Stimulated activated naive B cell treated with anti-CD40 and anti-IgM and Interleukin-4, amounts not matched to agents 10 μg/mL and 1 μg/mL and 100 μg/mL, for 72 hours (primary cell): ENCODE measurements at regions not wholly inside any gene's neighbourhood (a gene's known extent, or its start where the extent isn't known, plus 50 kb on each side); places are given as distances from the start of the nearest gene placed in this dataset.

Source experiments
- ATAC-seq, 2 donors: fragments of 150-1000 bp; cut with Tn5 transposase; replicated peaks; 2 replicates each; pipeline ENCODE4 v1.10.0; 2021; ENCODE audit warnings: moderate library complexity in 1 of 2
- DNase-seq: peaks from one replicate; pipeline ENCODE4 v3.0.0; 2021
- H3K27ac Mint-ChIP-seq: one replicate; pipeline ENCODE4 v1.8.0; 2022; ENCODE audit warnings: mild to moderate bottlenecking, mixed read lengths
- H3K27me3 Mint-ChIP-seq, 2 donors: one replicate each; pipeline ENCODE4 v1.8.0; 2022; ENCODE audit warnings: mixed read lengths in 2 of 2
- H3K36me3 Mint-ChIP-seq, 2 donors: one replicate each; pipeline ENCODE4 v1.8.0; 2022; ENCODE audit warnings: mixed read lengths in 2 of 2, mild to moderate bottlenecking in 1 of 2
- H3K4me1 Mint-ChIP-seq, 2 donors: one replicate each; pipeline ENCODE4 v1.8.0; 2022; ENCODE audit warnings: mixed read lengths in 2 of 2, mild to moderate bottlenecking in 1 of 2
- H3K4me3 Mint-ChIP-seq, 2 donors: one replicate each; pipeline ENCODE4 v1.8.0; 2022; ENCODE audit warnings: mild to moderate bottlenecking in 2 of 2, mixed read lengths in 2 of 2, moderate library complexity in 1 of 2
- H3K9me3 Mint-ChIP-seq, 2 donors: one replicate each; pipeline ENCODE4 v1.8.0; 2022; ENCODE audit warnings: mixed read lengths in 2 of 2, mild to moderate bottlenecking in 1 of 2

DNA sequence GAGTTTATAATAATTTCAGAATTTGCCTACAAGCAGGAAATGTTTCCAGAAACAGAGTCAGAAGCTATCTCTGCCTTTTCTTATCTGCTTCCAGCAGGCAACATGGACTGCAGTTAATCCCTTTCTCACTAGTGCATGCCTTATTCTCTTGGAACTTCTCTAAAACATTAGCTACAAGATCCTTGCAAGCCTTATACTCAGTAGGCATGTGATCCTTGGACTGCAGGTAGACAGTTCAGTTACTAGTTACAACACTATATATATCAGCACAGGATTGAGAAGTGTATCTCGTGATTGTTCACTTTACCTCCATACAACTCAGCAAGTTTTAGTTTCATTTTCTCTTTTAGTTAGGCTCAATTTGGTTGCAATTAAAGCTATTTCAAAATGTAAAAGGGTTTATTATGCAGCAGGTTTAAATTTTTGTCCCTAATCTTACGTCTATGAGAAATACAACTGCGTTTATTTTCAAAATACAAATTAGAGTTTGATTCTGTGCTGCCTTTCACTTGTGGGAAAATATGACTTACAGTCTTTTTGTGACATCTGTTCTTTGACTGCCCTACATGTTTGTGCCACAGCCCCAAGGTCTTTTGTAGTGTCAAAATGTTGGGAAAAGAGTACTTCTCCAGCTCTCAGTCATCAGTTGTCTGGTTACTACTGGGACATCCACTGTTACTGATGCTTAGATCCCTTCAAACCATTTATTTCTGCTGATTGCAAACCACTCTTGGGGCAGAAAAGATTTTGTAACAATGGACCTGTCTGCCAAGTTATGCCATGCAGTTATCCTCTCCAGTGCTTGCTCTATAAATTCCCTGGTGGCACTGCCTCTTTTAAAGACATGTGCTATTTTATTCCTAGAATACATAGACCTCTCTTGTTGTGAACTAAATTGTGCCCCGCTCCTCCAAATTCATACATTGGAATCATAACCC lies 709.0 kb upstream of the FOXG1 start:
- no peak overlapping the region for H3K4me3 Mint-ChIP-seq
- peaks cover 0 to 2% of the 10 kb centered on the region in 2 donors for H3K9me3 Mint-ChIP-seq
- no peak overlapping the region for H3K27ac Mint-ChIP-seq
- no peaks in the 10 kb centered on the region for H3K27me3 Mint-ChIP-seq
- H3K36me3 Mint-ChIP-seq = no peaks in the 10 kb centered on the region
- no peaks in the 10 kb centered on the region for H3K4me1 Mint-ChIP-seq
- ATAC-seq (no peak), DNase-seq (no peak)

DNA sequence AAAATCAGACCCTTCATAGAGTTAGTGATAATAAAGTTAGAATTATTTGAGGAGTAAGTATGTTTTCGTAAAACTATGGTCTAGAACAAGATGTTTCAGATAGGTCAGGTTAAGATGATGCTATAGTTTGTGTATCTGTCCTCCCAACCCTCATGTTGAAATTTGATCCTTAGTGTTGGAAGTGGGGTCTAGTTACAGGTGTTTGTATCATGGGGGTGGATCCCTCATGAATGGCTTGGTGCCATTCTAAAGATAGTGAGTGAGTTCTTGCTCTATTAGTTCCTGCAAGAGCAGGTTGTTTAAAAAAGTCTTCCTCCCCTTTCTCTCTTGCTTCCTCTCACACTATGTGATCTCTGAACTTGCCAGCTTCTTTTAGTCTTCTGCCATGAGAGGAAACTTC lies 707.3 kb upstream of the FOXG1 start:
- H3K4me3 Mint-ChIP-seq = no peak overlapping the region
- no peaks in the 10 kb centered on the region for H3K4me1 Mint-ChIP-seq
- H3K36me3 Mint-ChIP-seq = no peaks in the 10 kb centered on the region
- no peak for ATAC-seq
- peaks cover 0 to 3% of the 10 kb centered on the region in 2 donors for H3K9me3 Mint-ChIP-seq
- no peaks in the 10 kb centered on the region for H3K27me3 Mint-ChIP-seq
- DNase-seq = no peak
- no peak overlapping the region for H3K27ac Mint-ChIP-seq

DNA sequence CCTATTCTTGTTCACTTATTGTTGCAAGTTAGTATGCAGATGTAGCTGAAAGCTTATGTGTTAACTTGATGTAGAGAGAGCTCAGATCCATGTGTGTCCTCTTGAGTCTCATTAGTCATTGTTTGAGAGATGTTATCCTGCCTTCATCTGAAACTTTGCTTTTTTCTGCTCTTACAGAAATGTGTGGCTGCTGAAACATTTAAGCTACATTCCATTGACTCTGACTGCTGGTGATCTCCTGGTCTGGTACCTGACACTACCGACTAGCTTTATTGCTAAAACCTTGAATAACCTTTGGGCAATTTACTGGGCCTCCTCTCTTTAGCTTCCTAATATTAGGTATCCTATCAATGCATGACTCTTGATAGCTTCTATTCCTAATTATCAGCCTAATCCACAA lies 705.6 kb upstream of the FOXG1 start:
- ATAC-seq = no peak
- H3K36me3 Mint-ChIP-seq = no peaks in the 10 kb centered on the region
- DNase-seq = no peak
- H3K27me3 Mint-ChIP-seq = no peaks in the 10 kb centered on the region
- H3K4me3 Mint-ChIP-seq = no peak overlapping the region
- no peaks in the 10 kb centered on the region for H3K4me1 Mint-ChIP-seq
- no peak overlapping the region for H3K27ac Mint-ChIP-seq
- peaks cover 0 to 1% of the 10 kb centered on the region in 2 donors for H3K9me3 Mint-ChIP-seq

DNA sequence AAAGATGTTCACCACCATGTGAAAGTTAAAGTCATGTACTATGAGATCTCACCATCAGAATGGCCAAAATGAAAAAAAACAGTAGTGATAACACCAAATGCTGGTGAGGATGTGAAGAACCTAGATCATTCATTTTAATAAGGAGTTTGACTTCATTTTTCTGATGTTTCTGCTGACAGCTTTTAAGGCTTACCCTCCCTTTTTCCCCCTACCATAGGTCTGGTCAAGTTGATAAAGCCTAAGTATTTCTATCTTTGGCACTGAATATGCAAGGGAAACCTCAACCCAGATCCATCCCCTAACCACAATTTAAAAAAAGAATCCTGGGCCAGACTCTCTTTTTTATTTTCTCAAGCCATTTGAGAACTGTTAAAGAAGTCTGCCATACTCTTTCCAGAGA lies 689.6 kb upstream of the FOXG1 start:
- ATAC-seq (no peak), DNase-seq (no peak)
- H3K4me3 Mint-ChIP-seq = no peak overlapping the region
- H3K36me3 Mint-ChIP-seq = no peaks in the 10 kb centered on the region
- no peaks in the 10 kb centered on the region for H3K27me3 Mint-ChIP-seq
- no peaks in the 10 kb centered on the region for H3K4me1 Mint-ChIP-seq
- no peak overlapping the region for H3K27ac Mint-ChIP-seq
- H3K9me3 Mint-ChIP-seq = peaks cover 0 to 6% of the 10 kb centered on the region in 2 donors

DNA sequence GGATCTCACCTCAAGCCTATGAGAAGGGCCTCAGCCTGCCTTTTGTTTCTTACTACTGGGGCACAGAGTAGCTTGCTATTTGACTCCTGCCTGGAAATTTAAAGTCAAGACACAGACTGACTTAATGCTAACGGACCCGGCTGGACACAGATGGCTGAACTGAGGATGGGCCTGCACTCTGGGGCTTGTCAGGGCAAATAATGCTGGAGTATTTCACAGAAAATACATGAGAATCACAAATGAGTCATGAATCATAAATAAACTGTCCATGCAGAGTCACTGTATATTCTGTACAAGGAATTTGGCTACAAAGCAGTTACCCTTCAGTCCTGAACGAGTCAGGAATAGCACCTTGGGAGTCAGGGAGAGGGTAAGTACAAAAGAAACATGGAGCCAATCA lies 683.2 kb upstream of the FOXG1 start:
- H3K27ac Mint-ChIP-seq = no peak overlapping the region
- no peaks in the 10 kb centered on the region for H3K4me1 Mint-ChIP-seq
- no peaks in the 10 kb centered on the region for H3K36me3 Mint-ChIP-seq
- no peak overlapping the region for H3K4me3 Mint-ChIP-seq
- DNase-seq (no peak), ATAC-seq (no peak)
- peaks cover 0 to 4% of the 10 kb centered on the region in 2 donors for H3K9me3 Mint-ChIP-seq
- H3K27me3 Mint-ChIP-seq = no peaks in the 10 kb centered on the region

DNA sequence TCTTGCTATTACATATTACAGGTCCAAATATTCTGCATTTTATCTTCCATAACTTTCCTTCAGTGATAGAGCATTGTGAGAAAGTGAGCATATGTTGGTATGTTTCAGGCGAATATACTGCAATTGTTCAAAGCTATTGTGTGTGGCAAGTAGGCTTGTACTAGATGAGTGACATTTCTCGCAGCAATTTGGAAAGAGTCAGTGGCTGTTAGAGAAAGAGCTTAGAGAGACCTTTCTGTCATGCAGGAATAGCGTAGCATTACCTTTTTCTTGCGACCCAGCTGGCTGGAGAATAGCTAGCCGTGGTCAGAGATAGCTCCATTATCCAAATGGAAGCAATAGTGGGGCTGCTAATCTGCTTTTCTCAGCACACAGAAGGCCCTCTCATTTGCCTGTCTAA lies 678.5 kb upstream of the FOXG1 start:
- Mint-ChIP-seq H3K4me1 (no peaks in the 10 kb centered on the region), H3K27me3 (no peaks in the 10 kb centered on the region), H3K27ac (no peak overlapping the region), H3K4me3 (no peak overlapping the region), H3K9me3 (peaks cover 0 to 4% of the 10 kb centered on the region in 2 donors), H3K36me3 (no peaks in the 10 kb centered on the region)
- ATAC-seq (no peak), DNase-seq (no peak)

DNA sequence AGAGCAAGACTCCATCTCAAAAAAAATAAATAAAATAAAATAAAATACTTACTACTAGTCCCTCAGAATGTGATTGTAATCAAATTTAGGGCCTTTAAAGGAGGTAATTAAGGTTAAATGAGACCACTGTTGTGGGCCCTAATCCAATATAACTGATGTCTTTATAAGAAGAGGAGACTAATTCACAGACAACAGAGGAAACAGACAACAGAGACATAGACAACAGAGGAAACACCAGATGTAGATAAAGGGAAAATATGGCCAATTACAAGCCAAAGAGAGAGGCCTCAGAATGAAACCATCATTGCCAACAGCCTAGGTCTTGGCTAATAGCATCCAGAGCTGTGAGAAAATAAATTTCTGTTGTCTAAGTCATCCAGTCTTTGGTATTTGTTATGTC lies 669.0 kb upstream of the FOXG1 start:
- DNase-seq (no peak), ATAC-seq (no peak)
- Mint-ChIP-seq H3K4me1 (no peaks in the 10 kb centered on the region), H3K27ac (no peak overlapping the region), H3K27me3 (no peaks in the 10 kb centered on the region), H3K4me3 (no peak overlapping the region), H3K36me3 (no peaks in the 10 kb centered on the region), H3K9me3 (peaks cover 5 to 10% of the 10 kb centered on the region in 2 donors)

DNA sequence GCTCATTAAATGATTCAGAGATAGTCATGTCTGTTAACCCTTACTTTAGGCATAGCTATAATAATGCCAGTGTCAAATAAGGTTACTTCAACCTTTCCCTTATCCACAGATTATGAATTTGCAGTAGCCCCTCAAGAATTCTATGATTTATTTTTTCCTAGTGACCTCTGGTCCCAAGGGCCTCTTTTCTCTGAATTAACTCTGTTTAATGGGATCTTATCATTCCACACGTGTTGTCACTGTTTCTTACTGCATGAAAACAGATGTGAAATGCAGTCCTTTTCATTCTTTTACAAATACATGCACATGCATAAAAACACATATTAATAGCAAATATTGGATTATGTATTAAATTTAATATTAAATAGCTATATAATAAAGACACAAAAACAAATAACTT lies 667.7 kb upstream of the FOXG1 start:
- H3K4me3 Mint-ChIP-seq = no peak overlapping the region
- no peaks in the 10 kb centered on the region for H3K4me1 Mint-ChIP-seq
- DNase-seq (no peak), ATAC-seq (no peak)
- no peak overlapping the region for H3K27ac Mint-ChIP-seq
- H3K36me3 Mint-ChIP-seq = no peaks in the 10 kb centered on the region
- H3K9me3 Mint-ChIP-seq = peaks cover 5 to 10% of the 10 kb centered on the region in 2 donors
- no peaks in the 10 kb centered on the region for H3K27me3 Mint-ChIP-seq

DNA sequence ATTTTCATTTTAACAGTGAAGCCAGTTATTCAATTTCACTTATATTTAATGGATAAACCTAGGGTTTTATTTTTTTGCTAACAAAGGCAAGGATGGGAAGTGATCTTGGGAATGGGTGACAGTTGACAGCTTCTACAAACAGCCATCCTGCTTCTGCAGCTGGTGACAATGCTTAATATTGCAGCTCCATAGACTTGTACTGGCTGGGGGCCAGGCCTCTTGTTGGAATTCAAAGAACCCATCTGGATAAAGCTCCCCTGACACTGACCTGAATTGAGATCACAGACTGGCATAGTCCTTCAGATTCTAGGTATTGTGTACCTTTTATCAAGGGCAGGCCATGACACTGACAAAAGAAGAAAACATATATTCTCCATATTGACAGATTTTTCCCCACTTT lies 664.6 kb upstream of the FOXG1 start:
- ATAC-seq (no peak), DNase-seq (no peak)
- Mint-ChIP-seq H3K27ac (no peak overlapping the region), H3K36me3 (no peaks in the 10 kb centered on the region), H3K9me3 (peaks cover 8 to 9% of the 10 kb centered on the region in 2 donors), H3K27me3 (no peaks in the 10 kb centered on the region), H3K4me1 (no peaks in the 10 kb centered on the region), H3K4me3 (no peak overlapping the region)

DNA sequence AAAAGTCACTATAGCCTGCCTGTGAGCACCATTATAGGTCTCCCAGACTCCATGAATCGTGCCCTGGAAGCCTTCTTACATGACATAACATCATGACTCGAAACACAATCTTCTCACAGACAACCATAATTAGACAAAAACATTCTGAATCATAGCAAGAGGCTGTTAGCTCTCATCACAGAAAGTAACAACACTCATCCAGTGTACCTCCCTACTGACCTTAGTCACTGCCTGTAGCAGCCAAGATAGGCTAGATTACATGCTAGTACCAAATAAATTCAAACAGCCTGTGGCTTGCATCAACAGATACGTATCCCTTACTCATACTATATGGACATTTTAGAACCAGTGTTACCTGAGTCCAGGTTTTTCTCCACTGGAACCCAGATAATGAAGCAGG lies 663.8 kb upstream of the FOXG1 start:
- Mint-ChIP-seq H3K27ac (no peak overlapping the region), H3K36me3 (no peaks in the 10 kb centered on the region), H3K9me3 (peaks cover 8 to 9% of the 10 kb centered on the region in 2 donors), H3K27me3 (no peaks in the 10 kb centered on the region), H3K4me1 (no peaks in the 10 kb centered on the region), H3K4me3 (no peak overlapping the region)
- ATAC-seq (no peak), DNase-seq (no peak)

DNA sequence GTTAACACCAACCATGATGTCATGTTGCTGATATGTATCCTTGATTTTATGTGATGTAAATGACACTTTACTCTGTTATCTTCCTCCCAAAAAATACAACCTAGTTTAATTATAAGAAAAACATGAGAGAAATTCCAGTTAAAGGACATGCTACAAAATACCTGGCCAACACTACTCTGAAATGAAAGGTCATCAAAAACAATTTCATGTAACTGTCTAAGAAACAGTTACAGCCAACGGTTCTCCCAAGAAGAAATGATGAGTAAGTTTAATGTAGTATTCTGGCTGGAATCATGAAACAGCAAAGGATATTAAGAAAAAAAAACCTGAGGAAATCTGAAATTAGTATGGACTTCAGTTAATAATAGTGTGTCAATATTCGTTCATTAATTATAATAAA lies 653.3 kb upstream of the FOXG1 start:
- no peaks in the 10 kb centered on the region for H3K36me3 Mint-ChIP-seq
- no peak overlapping the region for H3K27ac Mint-ChIP-seq
- no peaks in the 10 kb centered on the region for H3K27me3 Mint-ChIP-seq
- ATAC-seq = no peak
- no peak for DNase-seq
- H3K4me1 Mint-ChIP-seq = no peaks in the 10 kb centered on the region
- H3K4me3 Mint-ChIP-seq = no peak overlapping the region
- peaks cover 0 to 1% of the 10 kb centered on the region in 2 donors for H3K9me3 Mint-ChIP-seq

DNA sequence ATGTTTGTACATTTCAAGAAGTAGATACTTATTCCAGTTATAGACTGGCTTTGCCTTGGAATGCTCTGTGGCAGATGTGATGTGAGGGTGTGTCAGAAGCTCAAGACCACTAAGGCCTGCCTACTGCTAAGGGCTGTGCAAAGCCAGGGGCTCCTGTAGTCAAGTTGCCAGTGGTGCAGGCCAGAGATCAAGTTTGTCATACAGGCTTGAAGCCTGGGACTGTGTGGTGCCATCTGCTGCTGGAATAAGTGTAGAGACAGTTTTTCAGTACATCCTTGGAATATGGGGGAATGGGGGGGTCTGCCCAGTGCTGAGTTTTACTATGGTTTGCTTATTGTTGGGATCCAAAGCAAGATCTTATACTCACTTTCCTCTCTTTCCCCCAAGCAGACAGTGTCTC lies 649.9 kb upstream of the FOXG1 start:
- ATAC-seq = no peak
- Mint-ChIP-seq H3K27me3 (no peaks in the 10 kb centered on the region), H3K4me3 (no peak overlapping the region), H3K27ac (no peak overlapping the region), H3K4me1 (no peaks in the 10 kb centered on the region), H3K36me3 (no peaks in the 10 kb centered on the region), H3K9me3 (no peaks in the 10 kb centered on the region)
- no peak for DNase-seq

DNA sequence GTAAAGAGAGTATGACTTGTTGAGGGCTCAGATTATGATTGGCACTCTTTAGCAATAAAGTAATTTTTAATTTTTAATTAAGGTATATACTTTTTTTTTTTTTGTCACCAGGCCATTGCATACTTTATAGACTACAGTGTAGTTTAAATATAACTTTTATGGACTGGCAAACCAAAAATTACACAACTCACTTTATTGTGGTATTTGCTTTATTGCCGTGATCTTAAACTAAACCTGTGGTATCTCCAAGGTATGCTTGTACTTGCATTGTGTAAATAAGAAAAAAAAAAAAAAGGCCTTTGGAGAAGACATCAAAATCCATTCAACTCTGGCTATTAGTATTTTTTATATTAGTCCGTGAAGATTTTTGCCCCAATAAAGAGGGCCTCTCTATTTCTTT lies 646.7 kb upstream of the FOXG1 start:
- no peak overlapping the region for H3K27ac Mint-ChIP-seq
- no peak for ATAC-seq

DNA sequence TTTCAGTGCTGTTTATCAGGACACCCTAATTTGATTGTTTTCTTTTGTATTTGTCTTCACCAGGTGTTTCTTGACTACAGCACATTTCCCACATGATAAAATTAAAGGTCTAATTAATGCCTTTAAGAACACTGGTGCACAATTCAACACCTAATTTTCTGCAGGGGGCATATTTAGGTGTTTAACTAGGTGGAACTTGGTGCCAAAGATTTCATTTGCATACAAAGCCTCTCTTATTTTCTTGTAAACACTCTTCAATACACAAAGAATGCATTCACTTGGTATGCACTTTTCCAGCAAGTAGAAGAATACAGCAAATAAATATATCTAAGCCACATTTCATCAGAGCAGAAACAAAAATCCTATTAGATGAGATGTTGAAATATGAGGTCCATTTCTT lies 646.2 kb upstream of the FOXG1 start:
- ATAC-seq (no peak), DNase-seq (no peak)
- Mint-ChIP-seq H3K36me3 (no peaks in the 10 kb centered on the region), H3K27me3 (no peaks in the 10 kb centered on the region), H3K4me3 (no peak overlapping the region), H3K4me1 (no peaks in the 10 kb centered on the region), H3K9me3 (no peaks in the 10 kb centered on the region), H3K27ac (no peak overlapping the region)

More for the DNA sequence above, 646.7 kb upstream of the FOXG1 start:
- H3K4me1 Mint-ChIP-seq = no peaks in the 10 kb centered on the region
- no peaks in the 10 kb centered on the region for H3K27me3 Mint-ChIP-seq
- DNase-seq = no peak
- H3K9me3 Mint-ChIP-seq = no peaks in the 10 kb centered on the region
- H3K36me3 Mint-ChIP-seq = no peaks in the 10 kb centered on the region
- H3K4me3 Mint-ChIP-seq = no peak overlapping the region

DNA sequence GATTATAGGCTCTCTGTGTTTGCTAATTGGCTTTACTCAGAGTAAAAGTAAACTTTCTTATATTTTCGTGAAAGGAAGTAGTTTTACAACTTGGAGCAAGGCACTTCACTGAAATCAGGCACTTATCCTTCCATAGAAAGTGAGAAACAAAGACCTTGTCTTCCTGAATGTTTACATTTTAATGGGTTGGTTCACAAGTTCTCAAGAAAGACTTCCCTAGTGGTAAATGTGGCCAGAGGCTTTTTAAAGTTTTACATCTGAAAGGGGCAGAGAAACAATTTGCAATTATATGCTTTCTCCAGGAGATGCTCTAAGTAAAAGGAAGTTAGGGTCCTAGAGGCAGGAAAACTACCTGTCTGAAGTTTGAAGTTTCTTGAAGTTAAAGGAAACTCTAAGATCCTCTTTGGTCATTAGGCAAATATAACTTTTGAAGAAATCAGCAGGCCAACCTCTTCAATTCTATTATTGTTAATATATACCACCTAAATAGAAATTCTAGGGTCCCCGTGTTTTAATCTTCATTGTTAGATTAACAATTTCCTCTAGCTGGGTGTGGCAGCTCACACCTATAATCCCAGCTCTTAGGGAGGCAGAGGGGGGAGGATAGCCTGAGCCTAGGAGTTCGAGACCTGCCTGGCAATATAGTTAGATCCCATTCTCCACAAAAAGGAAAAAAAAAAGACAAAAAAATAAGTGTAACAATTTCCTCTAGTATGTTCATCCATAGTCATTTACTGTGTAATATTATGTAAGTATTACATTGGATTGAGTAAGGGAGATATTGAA lies 644.9 kb upstream of the FOXG1 start:
- Mint-ChIP-seq H3K4me1 (no peaks in the 10 kb centered on the region), H3K4me3 (no peak overlapping the region), H3K9me3 (no peaks in the 10 kb centered on the region), H3K27ac (no peak overlapping the region), H3K36me3 (no peaks in the 10 kb centered on the region), H3K27me3 (no peaks in the 10 kb centered on the region)
- DNase-seq (no peak), ATAC-seq (no peak)
